ENCODE measurements at regions not wholly inside any gene's neighbourhood (a gene's known extent, or its start where the extent isn't known, plus 50 kb on each side); places are given as distances from the start of the nearest gene placed in this dataset.

- H3K27ac ChIP-seq (ENCODE audit: insufficient read length, low read depth, low read length) = no peak overlapping the region
- H3K18ac ChIP-seq (ENCODE audit: insufficient read length, low read depth, low read length) = no peak overlapping the region
- H3K79me1 ChIP-seq (ENCODE audit: insufficient read depth, low read depth, low read length, poor library complexity, severe bottlenecking) = no peaks in the 10 kb centered on the region
- Mint-ChIP-seq H3K36me3 (ENCODE audit: insufficient read depth in 1 of 3, low read depth in 3 of 3) (no peaks in the 10 kb centered on the region), H3K9me3 (no peaks in the 10 kb centered on the region), H3K4me1 (peaks cover 12 to 14% of the 10 kb centered on the region in 2 experiments), H3K27me3 (ENCODE audit: low read depth) (no peaks in the 10 kb centered on the region), H3K27ac (no peak overlapping the region), H3K4me3 (no peak overlapping the region)
- H2BK5ac ChIP-seq (ENCODE audit: insufficient read length, low read length) = no peak overlapping the region
- no peak overlapping the region for H3K23ac ChIP-seq (ENCODE audit: insufficient read length, low read depth, low read length)
- H3T11ph ChIP-seq (ENCODE audit: low read length) = no peak overlapping the region
- H4K8ac ChIP-seq (replicated peaks; ENCODE audit: insufficient read length, low read depth, low read length) = no peak overlapping the region
- no peak overlapping the region for H4K91ac ChIP-seq (ENCODE audit: insufficient read length, low read depth, low read length)
- H3K79me2 ChIP-seq (ENCODE audit: insufficient read depth, low read length) = no peaks in the 10 kb centered on the region
- no peaks in the 10 kb centered on the region for H3K23me2 ChIP-seq (ENCODE audit: insufficient read length, low read depth, low read length, poor library complexity, severe bottlenecking)
- H2AFZ ChIP-seq (ENCODE audit: low read length) = no peak overlapping the region
- WGBS (ENCODE audit: extremely low coverage, insufficient read length, low lambda C conversion rate) = 100% methylated on average over 1 of the region's 1 CpG
- H2AK5ac ChIP-seq (ENCODE audit: insufficient read length, low read length) = no peak overlapping the region
- no peak overlapping the region for H2BK20ac ChIP-seq (ENCODE audit: low read depth, low read length, poor library complexity, severe bottlenecking)
- no peak overlapping the region for H3K4me2 ChIP-seq (ENCODE audit: insufficient read depth, insufficient read length, low read length)
- no peak overlapping the region for H3K4ac ChIP-seq (ENCODE audit: low read depth, low read length)
- DNase-seq = no peak
- TF ChIP-seq CTCF (conservative IDR thresholded peaks at IDR 0.05) = no peak
- H3K27me3 ChIP-seq (ENCODE audit: insufficient read depth, low read length) = no peaks in the 10 kb centered on the region
- no peaks in the 10 kb centered on the region for H3K9me3 ChIP-seq (ENCODE audit: control insufficient read depth, low read depth, low read length)
- H3K4me1 ChIP-seq (ENCODE audit: insufficient read depth, low read length) = no peaks in the 10 kb centered on the region; the same call in 1 of the 2 replicates
- no peak overlapping the region for H2BK120ac ChIP-seq (ENCODE audit: low read depth, low read length, poor library complexity, severe bottlenecking)
- H2BK15ac ChIP-seq (ENCODE audit: low read depth, low read length) = no peak overlapping the region
- H3K9ac ChIP-seq (ENCODE audit: extremely low read depth, insufficient read length, low read length) = no peak overlapping the region
- H2BK12ac ChIP-seq (ENCODE audit: insufficient read length, low read depth, low read length) = no peak overlapping the region
- no peaks in the 10 kb centered on the region for H4K20me1 ChIP-seq (ENCODE audit: control insufficient read depth, insufficient read depth, insufficient read length)
- no peak overlapping the region for H4K5ac ChIP-seq (ENCODE audit: insufficient read length, low read depth, low read length)
- H3K56ac ChIP-seq (ENCODE audit: insufficient read length, low read depth, low read length) = no peak overlapping the region
- no peak overlapping the region for H3K14ac ChIP-seq (ENCODE audit: insufficient read depth, low read length)
Measured at GRCh38 chr4:19940861-19941260, 310.8 kb upstream of the SLIT2 start.
